OCI-LY7 (cell line): ENCODE measurements at regions not wholly inside any gene's neighbourhood (a gene's known extent, or its start where the extent isn't known, plus 50 kb on each side); places are given as distances from the start of the nearest gene placed in this dataset.

Source experiments
- BruUV-seq: library from RNA; stranded (reverse); fragments of 400-500 nt; replicated peaks from 2 replicates; lab custom pipeline; 2021; lab: Mats Ljungman, UMichigan
- CTCF ChIA-PET: fragments of 300-600 bp; sonication (Branson Sonifier 250); formaldehyde crosslinking; loops from one replicate; lab custom pipeline; 2022; ENCODE audit warnings: antibody characterized with exemption; ENCODE audit not compliant: unreplicated experiment; lab: Charles Lee
- POLR2A ChIA-PET: fragments of 300-600 bp; sonication (Branson Sonifier 250); formaldehyde crosslinking; loops from one replicate; lab custom pipeline; 2022; ENCODE audit warnings: antibody characterized with exemption; lab: Charles Lee
- DNase-seq: peaks from one replicate; pipeline ENCODE4 v3.0.0-alpha.2; 2015; ENCODE audit warnings: low spot score
- H2AFZ ChIP-seq: fragments of 200-600 bp; sonication (generic), shearing (Covaris generic); 2 replicates; pipeline ENCODE4 v1.6.1; 2014; ENCODE audit warnings: mild to moderate bottlenecking, antibody characterized with exemption, low read length, moderate library complexity
- H3K27ac ChIP-seq: fragments of 200-600 bp; sonication (generic); 2 replicates; pipeline ENCODE4 v1.5.1; 2014; ENCODE audit warnings: mixed run types, low read depth, mild to moderate bottlenecking, moderate library complexity, low read length, inconsistent platforms; ENCODE audit not compliant: poor library complexity, severe bottlenecking
- H3K36me3 ChIP-seq: fragments of 200-600 bp; sonication (generic); 2 replicates; pipeline ENCODE4 v1.6.1; 2014; ENCODE audit warnings: mild to moderate bottlenecking, antibody characterized with exemption, low read length, moderate library complexity, mixed read lengths; ENCODE audit not compliant: insufficient read depth
- H3K4me1 ChIP-seq: fragments of 200-600 bp; sonication (generic); 2 replicates; pipeline ENCODE4 v1.5.1; 2014; ENCODE audit warnings: mild to moderate bottlenecking, low read length; ENCODE audit not compliant: insufficient read depth, poor library complexity, severe bottlenecking
- H3K4me2 ChIP-seq: fragments of 200-600 bp; sonication (generic); 2 replicates; pipeline ENCODE4 v1.6.1; 2014; ENCODE audit warnings: mild to moderate bottlenecking, low read length
- H3K4me3 ChIP-seq: fragments of 200-600 bp; sonication (generic); 2 replicates; pipeline ENCODE4 v1.5.1; 2014; ENCODE audit warnings: mild to moderate bottlenecking, low read depth, low read length; ENCODE audit not compliant: poor library complexity, severe bottlenecking
- H3K79me2 ChIP-seq: fragments of 200-600 bp; sonication (generic); 2 replicates; pipeline ENCODE4 v1.6.1; 2016; ENCODE audit warnings: low read depth, mild to moderate bottlenecking, low read length, moderate library complexity, mixed read lengths; ENCODE audit not compliant: insufficient read depth
- H3K9me2 ChIP-seq: fragments of 200-600 bp; sonication (generic); 2 replicates; pipeline ENCODE4 v1.6.1; 2016; ENCODE audit warnings: mild to moderate bottlenecking, low read length, mixed read lengths; ENCODE audit not compliant: insufficient read depth
- H3K9me3 ChIP-seq: fragments of 200-600 bp; sonication (generic); 2 replicates; pipeline ENCODE4 v1.6.1; 2014; ENCODE audit warnings: mild to moderate bottlenecking, mixed run types, low read length, mixed read lengths
- H4K20me1 ChIP-seq: fragments of 200-600 bp; sonication (generic); 2 replicates; pipeline ENCODE4 v1.6.1; 2014; ENCODE audit warnings: mild to moderate bottlenecking, antibody characterized with exemption, low read length, moderate library complexity, mixed read lengths; ENCODE audit not compliant: insufficient read depth
- EZH2phosphoT487 ChIP-seq: fragments of 200-600 bp; sonication (generic); IDR thresholded peaks from 2 replicates; pipeline ENCODE4 v1.6.1; 2018; ENCODE audit warnings: low read depth, borderline replicate concordance, mild to moderate bottlenecking, mixed run types, antibody characterized with exemption, low read length, moderate library complexity, mixed read lengths
- intact Hi-C: fragments of 100-400 bp; cut with micrococcal nuclease; formaldehyde crosslinking; loops from one replicate; pipeline ENCODE4 v1.10.0; 2022; ENCODE audit not compliant: unreplicated experiment
- TF ChIP-seq, protein P1 (sequence below): fragments of 200-600 bp; sonication (generic); conservative IDR thresholded peaks from 2 replicates; pipeline ENCODE4 v1.5.1; 2014; ENCODE audit warnings: mild to moderate bottlenecking, antibody characterized with exemption, low read length, moderate library complexity, mixed read lengths

GRCh38 chr19:7418596-7418995 lies 69.9 kb downstream of the ARHGEF18 start:
- H3K4me3 ChIP-seq: no peak overlapping the region
- no peak overlapping the region for H3K27ac ChIP-seq
- peaks cover 82% of the 10 kb centered on the region for H3K36me3 ChIP-seq
- no peaks in the 10 kb centered on the region for H3K9me3 ChIP-seq
- no peak for DNase-seq
- H2AFZ ChIP-seq: no peak overlapping the region
- TF ChIP-seq, protein P1, sequence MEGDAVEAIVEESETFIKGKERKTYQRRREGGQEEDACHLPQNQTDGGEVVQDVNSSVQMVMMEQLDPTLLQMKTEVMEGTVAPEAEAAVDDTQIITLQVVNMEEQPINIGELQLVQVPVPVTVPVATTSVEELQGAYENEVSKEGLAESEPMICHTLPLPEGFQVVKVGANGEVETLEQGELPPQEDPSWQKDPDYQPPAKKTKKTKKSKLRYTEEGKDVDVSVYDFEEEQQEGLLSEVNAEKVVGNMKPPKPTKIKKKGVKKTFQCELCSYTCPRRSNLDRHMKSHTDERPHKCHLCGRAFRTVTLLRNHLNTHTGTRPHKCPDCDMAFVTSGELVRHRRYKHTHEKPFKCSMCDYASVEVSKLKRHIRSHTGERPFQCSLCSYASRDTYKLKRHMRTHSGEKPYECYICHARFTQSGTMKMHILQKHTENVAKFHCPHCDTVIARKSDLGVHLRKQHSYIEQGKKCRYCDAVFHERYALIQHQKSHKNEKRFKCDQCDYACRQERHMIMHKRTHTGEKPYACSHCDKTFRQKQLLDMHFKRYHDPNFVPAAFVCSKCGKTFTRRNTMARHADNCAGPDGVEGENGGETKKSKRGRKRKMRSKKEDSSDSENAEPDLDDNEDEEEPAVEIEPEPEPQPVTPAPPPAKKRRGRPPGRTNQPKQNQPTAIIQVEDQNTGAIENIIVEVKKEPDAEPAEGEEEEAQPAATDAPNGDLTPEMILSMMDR: no peak
- TF ChIP-seq EZH2phosphoT487: no peak
- H3K9me2 ChIP-seq: no peaks in the 10 kb centered on the region
- no TSS peak for BruUV-seq
- intact Hi-C loops: no loop called here
- CTCF ChIA-PET: no interaction called here
- peaks cover 18% of the 10 kb centered on the region; the same call in 1 of the 2 replicates for H3K79me2 ChIP-seq
- no peak overlapping the region for H3K4me2 ChIP-seq
- POLR2A ChIA-PET: no interaction called here
- no peaks in the 10 kb centered on the region for H3K4me1 ChIP-seq
- no peaks in the 10 kb centered on the region for H4K20me1 ChIP-seq

DNA sequence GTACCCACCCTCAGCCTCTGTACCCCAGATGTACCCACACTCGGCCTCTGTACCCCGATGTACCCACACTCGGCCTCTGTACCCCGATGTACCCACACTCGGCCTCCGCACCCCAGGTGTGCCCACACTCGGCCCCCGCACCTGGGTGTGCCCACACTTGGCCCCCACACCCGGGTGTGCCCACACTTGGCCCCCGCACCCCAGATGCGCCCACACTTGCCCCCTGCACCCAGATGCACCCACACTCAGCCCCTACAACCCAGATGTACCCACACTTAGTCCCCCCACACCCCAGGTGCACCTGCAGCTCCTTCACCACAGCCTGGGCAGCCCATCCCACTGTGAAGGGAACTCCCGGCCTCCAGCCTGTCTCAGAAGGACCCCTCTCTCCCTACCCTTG lies 69.7 kb downstream of the PEX11G start:
- H3K9me3 ChIP-seq: no peaks in the 10 kb centered on the region
- no peak for DNase-seq
- intact Hi-C loops: no loop called here
- CTCF ChIA-PET: no interaction called here
- TF ChIP-seq EZH2phosphoT487: no peak
- TF ChIP-seq, protein P1: no peak
- POLR2A ChIA-PET: no interaction called here
- peaks cover 14% of the 10 kb centered on the region; the same call in 1 of the 2 replicates for H3K79me2 ChIP-seq
- H4K20me1 ChIP-seq: no peaks in the 10 kb centered on the region
- no peak overlapping the region for H3K4me3 ChIP-seq
- no peak overlapping the region for H3K27ac ChIP-seq
- H3K36me3 ChIP-seq: peaks cover 82% of the 10 kb centered on the region
- no TSS peak for BruUV-seq
- H3K9me2 ChIP-seq: no peaks in the 10 kb centered on the region
- no peak overlapping the region for H3K4me2 ChIP-seq
- no peaks in the 10 kb centered on the region for H3K4me1 ChIP-seq
- no peak overlapping the region for H2AFZ ChIP-seq

GRCh38 chr19:7419777-7420439 lies 68.9 kb downstream of the PEX11G start:
- H3K27ac ChIP-seq: no peak overlapping the region
- peaks cover 14% of the 10 kb centered on the region; the same call in 1 of the 2 replicates for H3K79me2 ChIP-seq
- intact Hi-C loops: no loop called here
- POLR2A ChIA-PET: interaction anchor here (0.5 kb wide), 1 partner anchor 604 kb away, joined by 5 read pairs; no protein-coding TSS in a partner anchor
- no peaks in the 10 kb centered on the region for H3K9me2 ChIP-seq
- H3K4me2 ChIP-seq: no peak overlapping the region
- TF ChIP-seq, protein P1: no peak
- TF ChIP-seq EZH2phosphoT487: no peak
- H3K36me3 ChIP-seq: peaks cover 86% of the 10 kb centered on the region
- H2AFZ ChIP-seq: no peak overlapping the region
- H3K4me1 ChIP-seq: no peaks in the 10 kb centered on the region
- H4K20me1 ChIP-seq: no peaks in the 10 kb centered on the region
- CTCF ChIA-PET: no interaction called here
- BruUV-seq: no TSS peak
- H3K9me3 ChIP-seq: no peaks in the 10 kb centered on the region
- no peak overlapping the region for H3K4me3 ChIP-seq
- DNase-seq: no peak
